ENCODE measurements at regions not wholly inside any gene's neighbourhood (a gene's known extent, or its start where the extent isn't known, plus 50 kb on each side); places are given as distances from the start of the nearest gene placed in this dataset.
"Not testable (repeated sequence)": the region's sequence is repeated elsewhere in the genome, so short reads cannot be mapped to it uniquely, and the experiment has no call there.

- DNase-seq, result no peak
- intact Hi-C loops (cut with micrococcal nuclease), result no loop called here
- ATAC-seq, result no peak
These were observed 161.1 kb upstream of the NDST4 start for GRCh38 chr4:115274545-115274944.

GRCh38 chr4:115272594-115272993 is 159.2 kb upstream of the NDST4 start:
- ATAC-seq (no peak), DNase-seq (no peak)
- intact Hi-C loops (cut with micrococcal nuclease), result no loop called here

DNA sequence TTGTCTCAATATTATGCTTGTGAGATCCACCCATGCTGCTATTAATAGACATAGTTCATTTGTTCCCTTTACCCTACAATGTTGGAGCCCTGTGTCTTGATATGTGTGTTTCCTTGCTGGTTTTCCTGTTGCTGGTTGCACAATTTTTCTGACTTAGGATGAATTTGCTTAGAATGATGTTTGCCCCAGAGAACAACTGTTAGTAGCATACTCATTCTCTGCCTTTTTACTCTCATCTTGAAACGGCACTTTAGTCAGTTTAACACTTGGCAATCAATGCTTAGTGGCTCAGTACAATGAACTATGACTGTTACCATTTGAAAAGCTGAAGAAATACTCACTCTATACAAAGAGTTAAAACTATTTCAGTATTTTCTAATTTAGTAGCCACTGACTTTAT is 158.8 kb upstream of the NDST4 start:
- intact Hi-C loops (cut with micrococcal nuclease), result no loop called here
- ATAC-seq, result no peak
- DNase-seq, result no peak

GRCh38 chr4:115260195-115260594 is 146.8 kb upstream of the NDST4 start:
- intact Hi-C loops (cut with micrococcal nuclease), result no loop called here
- ATAC-seq (no peak), DNase-seq (no peak)

DNA sequence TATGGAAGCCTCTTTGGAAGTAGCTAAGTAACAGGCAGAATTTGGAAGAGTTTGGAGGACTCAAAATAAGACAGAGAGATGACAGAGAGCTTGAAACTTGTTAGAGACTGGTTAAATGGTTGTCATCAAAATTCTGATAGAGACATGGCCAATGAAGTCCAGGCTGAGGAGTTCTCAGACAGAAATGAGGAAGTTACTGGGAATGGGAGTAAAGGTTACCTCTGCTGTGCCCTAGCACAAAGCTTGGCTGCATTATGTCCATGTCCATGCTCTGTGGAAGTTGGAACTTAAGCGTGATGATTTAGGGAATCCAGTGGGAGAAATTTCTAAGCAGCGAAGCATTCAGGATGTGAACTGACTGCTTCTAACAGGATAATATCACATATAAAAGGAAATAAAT is 146.2 kb upstream of the NDST4 start:
- ATAC-seq, result no peak
- DNase-seq, result no peak
- intact Hi-C loops (cut with micrococcal nuclease), result no loop called here

- DNase-seq, result no peak
- no peak for ATAC-seq
- intact Hi-C loops (cut with micrococcal nuclease), result no loop called here
These were observed 136.4 kb upstream of the NDST4 start for GRCh38 chr4:115249808-115250207.

DNA sequence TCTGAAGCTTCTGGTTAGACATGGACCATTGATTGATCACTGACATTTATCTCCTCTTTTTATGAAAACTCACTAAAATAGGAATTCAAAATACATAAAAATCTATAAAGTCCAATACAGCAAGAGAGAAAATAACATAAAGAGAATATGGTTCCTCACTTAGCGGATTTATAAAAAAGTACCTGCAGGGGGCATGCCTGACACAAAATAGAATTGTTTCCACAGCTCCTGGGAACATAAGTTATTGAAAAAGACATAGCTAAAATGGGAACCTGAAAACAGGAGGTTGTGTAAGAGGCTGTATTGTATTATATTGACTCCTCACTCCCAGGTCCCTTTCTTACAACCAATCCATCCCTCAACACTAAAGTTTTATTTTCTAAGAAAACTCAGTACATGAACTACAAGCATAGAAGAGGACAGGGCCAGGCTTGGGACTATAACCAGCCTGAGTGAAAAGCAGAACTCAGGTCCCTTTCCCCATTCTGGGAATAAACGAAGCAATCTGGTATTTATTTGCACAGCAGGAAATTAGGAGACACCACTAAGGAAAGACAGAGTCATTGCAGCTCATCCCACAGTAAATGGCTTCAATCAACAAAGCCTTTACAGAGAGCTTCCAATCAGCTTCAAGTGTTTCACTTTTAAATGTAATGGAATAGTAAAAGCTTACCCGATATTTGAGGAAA is 121.1 kb upstream of the NDST4 start:
- no peak for DNase-seq
- no peak for ATAC-seq
- intact Hi-C loops (cut with micrococcal nuclease), result no loop called here

- DNase-seq, result no peak
These were observed 120.2 kb upstream of the NDST4 start for GRCh38 chr4:115233600-115233999.

DNA sequence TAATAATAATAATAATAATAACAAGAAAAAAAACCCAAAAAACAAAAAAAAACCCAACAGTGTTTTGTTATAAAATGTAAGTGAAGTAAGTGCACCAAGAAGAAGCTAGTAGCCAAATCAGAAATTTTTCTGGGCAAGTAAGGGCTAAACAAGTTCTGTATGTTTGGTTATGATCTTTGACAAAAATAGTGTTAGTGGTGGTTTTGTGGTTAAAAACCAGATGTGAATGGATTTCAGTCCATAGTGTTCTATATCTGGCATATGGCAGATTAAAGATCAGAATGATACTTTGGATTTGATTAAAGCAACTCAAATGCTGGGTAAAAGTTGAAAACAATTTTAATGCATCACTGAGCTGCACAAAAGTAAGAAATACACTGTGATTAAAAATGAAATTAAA is 116.5 kb upstream of the NDST4 start:
- intact Hi-C loops (cut with micrococcal nuclease), result no loop called here
- DNase-seq (no peak), ATAC-seq (no peak)

More at GRCh38 chr4:115233600-115233999, 120.2 kb upstream of the NDST4 start:
- intact Hi-C loops (cut with micrococcal nuclease), result no loop called here
- no peak for ATAC-seq

GRCh38 chr4:115228851-115229250 is 115.4 kb upstream of the NDST4 start:
- no peak for DNase-seq
- intact Hi-C loops (cut with micrococcal nuclease), result no loop called here
- no peak for ATAC-seq

- DNase-seq (no peak), ATAC-seq (no peak)
- intact Hi-C loops (cut with micrococcal nuclease), result no loop called here
These were observed 108.6 kb upstream of the NDST4 start for GRCh38 chr4:115222061-115222460.

DNA sequence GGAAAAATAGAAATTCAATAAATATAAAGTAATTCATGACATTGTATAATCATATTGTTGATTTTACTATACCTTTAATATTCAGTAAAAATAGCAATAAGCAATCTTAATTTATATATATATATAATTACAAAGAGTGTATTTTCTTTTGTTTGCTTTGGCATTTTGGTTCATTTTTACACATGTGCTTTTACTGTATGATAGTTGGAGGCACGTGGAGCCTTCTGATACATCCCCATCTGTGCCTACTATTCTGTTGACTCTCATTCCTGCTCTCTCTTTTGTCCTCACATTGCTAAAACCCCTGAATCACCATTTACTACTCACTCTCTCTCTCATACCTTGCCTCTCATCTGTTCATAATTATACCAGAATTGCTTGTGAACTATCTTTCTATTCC is 106.4 kb upstream of the NDST4 start:
- no peak for DNase-seq
- intact Hi-C loops (cut with micrococcal nuclease), result no loop called here

DNA sequence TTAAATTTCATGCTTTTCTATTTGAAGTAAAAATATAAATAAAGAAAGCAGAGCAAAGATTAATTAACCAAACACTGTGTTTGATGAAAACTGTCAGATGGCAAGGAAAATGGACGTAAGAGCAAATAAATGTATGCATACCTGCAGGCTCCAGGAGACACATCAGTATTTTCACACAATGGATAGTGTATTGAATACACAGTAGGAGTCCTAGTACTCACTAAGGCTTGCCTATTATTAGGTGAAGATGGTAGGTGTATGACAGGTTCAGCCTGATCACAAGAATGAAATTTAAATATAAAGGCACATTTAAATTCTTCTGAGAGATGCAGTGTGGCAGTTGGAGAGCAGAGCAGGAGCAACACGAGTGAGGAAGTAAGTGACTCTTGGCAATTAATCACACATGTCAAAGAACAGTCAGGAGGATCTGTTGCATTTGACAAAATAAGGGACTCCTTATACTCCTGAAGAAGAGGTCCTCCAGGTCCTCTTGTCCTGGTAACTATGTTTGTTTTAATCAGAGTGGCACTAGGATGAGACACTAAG is 106.0 kb upstream of the NDST4 start:
- no peak for DNase-seq
- no peak for ATAC-seq
- intact Hi-C loops (cut with micrococcal nuclease), result no loop called here

More for the DNA sequence above, 106.4 kb upstream of the NDST4 start:
- ATAC-seq, result no peak

- DNase-seq, result no peak
- intact Hi-C loops (cut with micrococcal nuclease), result no loop called here
- ATAC-seq, result no peak
These were observed 102.5 kb upstream of the NDST4 start for GRCh38 chr4:115215935-115216334.

GRCh38 chr4:115213716-115214115 is 100.3 kb upstream of the NDST4 start:
- intact Hi-C loops (cut with micrococcal nuclease), result no loop called here
- ATAC-seq (no peak), DNase-seq (no peak)

GRCh38 chr4:115201042-115201330 is 87.6 kb upstream of the NDST4 start:
- DNase-seq (no peak), ATAC-seq (no peak)
- intact Hi-C loops (cut with micrococcal nuclease), result no loop called here

DNA sequence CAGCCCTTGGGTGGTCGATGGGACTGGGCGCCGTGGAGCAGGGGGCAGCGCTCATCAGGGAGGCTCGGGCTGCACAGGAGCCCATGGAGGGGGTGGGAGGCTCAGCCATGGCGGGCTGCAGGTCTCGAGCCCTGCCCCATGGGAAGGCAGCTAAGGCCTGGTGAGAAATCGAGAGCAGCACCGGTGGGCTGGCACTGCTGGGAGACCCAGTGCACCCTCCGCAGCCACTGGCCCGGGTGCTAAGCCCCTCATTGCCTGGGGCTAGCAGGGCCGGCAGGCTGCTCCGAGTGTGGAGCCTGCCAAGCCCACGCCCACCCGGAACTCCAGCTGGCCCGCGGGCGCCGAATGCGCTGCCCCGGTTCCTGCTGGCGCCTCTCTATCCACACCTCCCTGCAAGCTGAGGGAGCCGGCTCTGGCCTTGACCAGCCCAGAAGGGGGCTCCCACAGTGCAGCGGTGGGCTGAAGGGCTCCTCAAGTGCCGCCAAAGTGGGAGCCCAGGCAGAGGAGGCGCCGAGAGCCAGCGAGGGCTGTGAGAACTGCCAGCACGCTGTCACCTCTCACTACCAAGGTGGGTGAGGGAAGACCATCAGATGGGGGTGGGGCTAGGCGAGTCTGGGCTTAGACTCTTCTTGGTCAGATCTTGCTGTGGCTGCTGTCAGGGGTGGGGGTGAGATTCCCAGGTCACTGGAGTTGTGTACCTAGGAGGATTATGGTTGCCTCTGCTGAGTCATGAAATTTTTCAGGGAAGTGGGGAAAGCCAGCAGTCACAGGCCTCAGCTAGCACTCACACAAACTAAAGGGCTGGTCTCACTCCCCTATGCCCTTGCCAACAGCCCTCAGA is 87.0 kb upstream of the NDST4 start:
- DNase-seq; ATAC-seq; intact Hi-C loops (cut with micrococcal nuclease): not testable (repeated sequence)

- intact Hi-C loops (cut with micrococcal nuclease); ATAC-seq: not testable (repeated sequence)
These were observed 81.2 kb upstream of the NDST4 start for GRCh38 chr4:115194612-115195011.

DNA sequence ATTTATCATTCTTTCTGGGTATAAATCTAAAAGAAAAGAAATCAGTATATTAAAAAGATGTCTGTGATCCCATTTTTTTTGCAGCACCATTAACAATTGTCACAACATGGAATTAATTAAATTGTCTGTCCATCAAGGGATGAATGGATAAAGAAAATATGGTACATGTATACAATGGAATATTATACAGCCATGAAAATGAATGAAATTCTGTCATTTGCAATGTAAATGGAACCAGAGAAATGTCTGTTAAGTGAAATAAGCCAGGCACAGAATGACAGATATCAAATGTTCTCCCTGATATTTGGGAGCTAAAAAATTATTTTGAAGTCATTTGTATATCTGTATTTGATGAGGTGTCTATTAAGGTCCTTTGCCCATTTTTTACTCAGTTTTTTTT is 77.1 kb upstream of the NDST4 start:
- no peak for DNase-seq
- no peak for ATAC-seq
- intact Hi-C loops (cut with micrococcal nuclease), result no loop called here

More at GRCh38 chr4:115194612-115195011, 81.2 kb upstream of the NDST4 start:
- DNase-seq, result not testable (repeated sequence)

DNA sequence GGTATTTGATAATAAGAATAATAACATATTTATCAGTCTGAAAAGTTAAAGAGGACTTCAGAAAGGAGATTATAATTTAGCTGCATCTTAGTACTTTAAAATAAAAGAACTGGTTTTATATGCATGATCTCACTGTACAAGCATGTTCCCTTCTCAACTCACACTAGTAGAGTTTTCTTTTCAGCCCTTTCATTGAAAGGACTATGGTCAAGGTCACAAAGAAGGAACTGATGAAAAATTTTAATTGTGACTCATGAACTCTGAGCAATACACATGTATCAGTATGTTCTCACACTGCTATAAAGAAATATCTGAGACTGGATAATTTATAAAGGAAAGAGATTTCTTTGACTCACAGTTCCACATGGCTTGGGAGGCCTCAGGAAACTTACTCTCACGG is 73.7 kb upstream of the NDST4 start:
- DNase-seq (no peak), ATAC-seq (no peak)
- intact Hi-C loops (cut with micrococcal nuclease), result no loop called here
